ENCODE measurements at regions not wholly inside any gene's neighbourhood (a gene's known extent, or its start where the extent isn't known, plus 50 kb on each side); places are given as distances from the start of the nearest gene placed in this dataset.

GRCh38 chr9:106796771-106797170 lies 66.2 kb upstream of the ZNF462 start:
- no peak for DNase-seq

GRCh38 chr9:106797299-106797698 lies 65.7 kb upstream of the ZNF462 start:
- no peak for DNase-seq

GRCh38 chr9:106798016-106798799 lies 64.8 kb upstream of the ZNF462 start:
- no peak for DNase-seq

- DNase-seq, result no peak
Observed at GRCh38 chr9:106799152-106799551, 63.8 kb upstream of the ZNF462 start.

- no peak for DNase-seq
Observed at GRCh38 chr9:106800701-106801270, 62.2 kb upstream of the ZNF462 start.

- no peak for DNase-seq
Observed at GRCh38 chr9:106801816-106802215, 61.1 kb upstream of the ZNF462 start.
